ENCODE measurements at regions not wholly inside any gene's neighbourhood (a gene's known extent, or its start where the extent isn't known, plus 50 kb on each side); places are given as distances from the start of the nearest gene placed in this dataset.

DNA sequence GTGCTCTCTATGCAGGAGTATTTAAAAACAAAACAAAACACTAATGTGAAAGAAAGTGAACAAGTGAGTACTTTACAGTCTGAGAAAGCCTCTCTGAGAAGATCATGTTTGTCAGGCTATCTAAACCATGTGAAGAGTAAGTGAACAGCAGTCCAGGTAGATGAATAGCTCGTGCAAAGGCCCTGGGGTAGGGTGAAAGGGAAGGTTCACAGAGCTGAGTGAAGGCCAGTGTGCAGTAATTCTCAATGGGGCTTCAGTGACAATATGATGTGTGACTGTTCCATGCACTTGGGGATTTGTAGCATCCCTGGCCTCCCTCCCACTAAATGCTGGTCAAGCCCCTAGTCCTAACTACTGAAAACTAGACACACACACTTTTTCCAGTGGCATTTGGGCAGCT, 488.9 kb upstream of the JARID2 start:
- TF ChIP-seq, protein P1, sequence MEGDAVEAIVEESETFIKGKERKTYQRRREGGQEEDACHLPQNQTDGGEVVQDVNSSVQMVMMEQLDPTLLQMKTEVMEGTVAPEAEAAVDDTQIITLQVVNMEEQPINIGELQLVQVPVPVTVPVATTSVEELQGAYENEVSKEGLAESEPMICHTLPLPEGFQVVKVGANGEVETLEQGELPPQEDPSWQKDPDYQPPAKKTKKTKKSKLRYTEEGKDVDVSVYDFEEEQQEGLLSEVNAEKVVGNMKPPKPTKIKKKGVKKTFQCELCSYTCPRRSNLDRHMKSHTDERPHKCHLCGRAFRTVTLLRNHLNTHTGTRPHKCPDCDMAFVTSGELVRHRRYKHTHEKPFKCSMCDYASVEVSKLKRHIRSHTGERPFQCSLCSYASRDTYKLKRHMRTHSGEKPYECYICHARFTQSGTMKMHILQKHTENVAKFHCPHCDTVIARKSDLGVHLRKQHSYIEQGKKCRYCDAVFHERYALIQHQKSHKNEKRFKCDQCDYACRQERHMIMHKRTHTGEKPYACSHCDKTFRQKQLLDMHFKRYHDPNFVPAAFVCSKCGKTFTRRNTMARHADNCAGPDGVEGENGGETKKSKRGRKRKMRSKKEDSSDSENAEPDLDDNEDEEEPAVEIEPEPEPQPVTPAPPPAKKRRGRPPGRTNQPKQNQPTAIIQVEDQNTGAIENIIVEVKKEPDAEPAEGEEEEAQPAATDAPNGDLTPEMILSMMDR (IDR thresholded peaks at IDR 0.05) = no peak
- no peak for TF ChIP-seq POLR2A (IDR thresholded peaks at IDR 0.05; ENCODE audit: low read depth)
- TF ChIP-seq POLR2AphosphoS5 (IDR thresholded peaks at IDR 0.05) = no peak
- no peak for TF ChIP-seq EP300 (IDR thresholded peaks at IDR 0.05)
